ENCODE measurements at regions not wholly inside any gene's neighbourhood (a gene's known extent, or its start where the extent isn't known, plus 50 kb on each side); places are given as distances from the start of the nearest gene placed in this dataset.

DNA sequence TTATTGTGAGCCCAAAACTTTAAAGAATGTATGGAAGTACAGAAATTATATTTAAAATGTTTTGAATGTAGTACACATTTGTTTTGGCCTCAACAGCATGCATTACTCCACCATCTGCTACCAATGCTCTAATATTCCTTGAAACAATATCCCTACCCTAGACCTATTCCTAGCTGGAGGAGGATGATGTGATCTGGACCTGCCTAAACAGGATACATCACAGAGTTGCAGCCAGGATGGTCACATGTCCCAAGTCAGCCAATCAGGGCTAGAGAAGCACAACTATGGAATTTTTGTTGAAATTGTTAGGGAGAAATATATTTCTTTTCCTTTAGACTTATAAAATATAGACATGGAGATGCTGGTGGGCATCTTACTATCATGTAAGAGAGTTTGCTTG, 623.3 kb upstream of the NR5A2 start:
- Histone ChIP-seq H3K4me1 (ENCODE audit: control insufficient read depth, insufficient read depth, low read length) (no peaks in the 10 kb centered on the region), H3K36me3 (ENCODE audit: control insufficient read depth in 2 of 2, insufficient read depth in 1 of 2, low read length in 2 of 2) (no peaks in the 10 kb centered on the region), H3K27ac (ENCODE audit: extremely low read depth, low read depth, low read length) (no peak overlapping the region), H3K4me3 (ENCODE audit: low read depth, low read length) (no peak overlapping the region), H3K9me3 (ENCODE audit: control insufficient read depth, insufficient read depth, low read depth, low read length) (no peaks in the 10 kb centered on the region)
- TF ChIP-seq ZNF530 (tag by site-specific recombination; IDR thresholded peaks at IDR 0.05; ENCODE audit: low read depth) (no peak), ZNF768 (tag by site-specific recombination; IDR thresholded peaks at IDR 0.05) (no peak), ZNF792 (tag by site-specific recombination; IDR thresholded peaks at IDR 0.05) (no peak), GLIS1 (tag by site-specific recombination; IDR thresholded peaks at IDR 0.05) (no peak), ZNF350 (tag by site-specific recombination; IDR thresholded peaks at IDR 0.05) (no peak), YY1 (tag by site-specific recombination; IDR thresholded peaks at IDR 0.05) (no peak), TCF7L2 (IDR thresholded peaks at IDR 0.05; ENCODE audit: borderline replicate concordance, low read depth, low read length) (no peak), ZNF19 (tag by site-specific recombination; IDR thresholded peaks at IDR 0.05; ENCODE audit: low read depth) (no peak), ZNF549 (tag by site-specific recombination; IDR thresholded peaks at IDR 0.05) (no peak), ZNF701 (tag by site-specific recombination; IDR thresholded peaks at IDR 0.05) (no peak), ZNF776 (tag by site-specific recombination; IDR thresholded peaks at IDR 0.05; ENCODE audit: borderline replicate concordance) (no peak), ZNF654 (tag by site-specific recombination; IDR thresholded peaks at IDR 0.05; ENCODE audit: low read depth) (no peak), ZNF843 (tag by site-specific recombination; IDR thresholded peaks at IDR 0.05) (no peak)
- TF ChIP-seq, protein P1, sequence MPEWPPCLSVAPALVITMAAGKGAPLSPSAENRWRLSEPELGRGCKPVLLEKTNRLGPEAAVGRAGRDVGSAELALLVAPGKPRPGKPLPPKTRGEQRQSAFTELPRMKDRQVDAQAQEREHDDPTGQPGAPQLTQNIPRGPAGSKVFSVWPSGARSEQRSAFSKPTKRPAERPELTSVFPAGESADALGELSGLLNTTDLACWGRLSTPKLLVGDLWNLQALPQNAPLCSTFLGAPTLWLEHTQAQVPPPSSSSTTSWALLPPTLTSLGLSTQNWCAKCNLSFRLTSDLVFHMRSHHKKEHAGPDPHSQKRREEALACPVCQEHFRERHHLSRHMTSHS (tag by site-specific recombination; IDR thresholded peaks at IDR 0.05), result no peak
- TF ChIP-seq, protein P2, sequence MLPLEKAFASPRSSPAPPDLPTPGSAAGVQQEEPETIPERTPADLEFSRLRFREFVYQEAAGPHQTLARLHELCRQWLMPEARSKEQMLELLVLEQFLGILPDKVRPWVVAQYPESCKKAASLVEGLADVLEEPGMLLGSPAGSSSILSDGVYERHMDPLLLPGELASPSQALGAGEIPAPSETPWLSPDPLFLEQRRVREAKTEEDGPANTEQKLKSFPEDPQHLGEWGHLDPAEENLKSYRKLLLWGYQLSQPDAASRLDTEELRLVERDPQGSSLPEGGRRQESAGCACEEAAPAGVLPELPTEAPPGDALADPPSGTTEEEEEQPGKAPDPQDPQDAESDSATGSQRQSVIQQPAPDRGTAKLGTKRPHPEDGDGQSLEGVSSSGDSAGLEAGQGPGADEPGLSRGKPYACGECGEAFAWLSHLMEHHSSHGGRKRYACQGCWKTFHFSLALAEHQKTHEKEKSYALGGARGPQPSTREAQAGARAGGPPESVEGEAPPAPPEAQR (tag by site-specific recombination; IDR thresholded peaks at IDR 0.05), result no peak
- POLR2A ChIA-PET, result no interaction called here
- CTCF ChIA-PET, result no interaction called here

DNA sequence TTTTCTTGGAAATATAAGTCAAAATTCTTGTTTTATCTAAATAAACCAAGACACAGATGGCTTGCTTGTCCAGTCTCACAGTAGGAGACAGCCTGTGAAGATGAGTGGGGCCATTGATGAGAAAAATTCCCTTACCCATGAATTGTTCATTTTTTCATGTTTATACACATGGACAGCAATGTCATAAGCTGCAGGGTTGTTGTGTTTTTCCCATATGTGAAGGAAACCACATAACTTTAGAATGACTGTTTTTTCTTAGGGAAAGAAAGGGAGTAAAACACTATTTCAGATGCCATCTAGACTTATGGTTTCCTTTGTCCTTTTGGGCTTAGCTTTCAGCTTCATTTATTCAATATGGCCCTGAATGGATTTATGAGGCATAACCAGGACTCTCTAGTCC, 622.5 kb upstream of the NR5A2 start:
- POLR2A ChIA-PET, result no interaction called here
- Histone ChIP-seq H3K27ac (ENCODE audit: extremely low read depth, low read depth, low read length) (no peak overlapping the region), H3K4me3 (ENCODE audit: low read depth, low read length) (no peak overlapping the region), H3K36me3 (ENCODE audit: control insufficient read depth in 2 of 2, insufficient read depth in 1 of 2, low read length in 2 of 2) (no peaks in the 10 kb centered on the region), H3K4me1 (ENCODE audit: control insufficient read depth, insufficient read depth, low read length) (no peaks in the 10 kb centered on the region), H3K9me3 (ENCODE audit: control insufficient read depth, insufficient read depth, low read depth, low read length) (no peaks in the 10 kb centered on the region)
- TF ChIP-seq, protein P3, sequence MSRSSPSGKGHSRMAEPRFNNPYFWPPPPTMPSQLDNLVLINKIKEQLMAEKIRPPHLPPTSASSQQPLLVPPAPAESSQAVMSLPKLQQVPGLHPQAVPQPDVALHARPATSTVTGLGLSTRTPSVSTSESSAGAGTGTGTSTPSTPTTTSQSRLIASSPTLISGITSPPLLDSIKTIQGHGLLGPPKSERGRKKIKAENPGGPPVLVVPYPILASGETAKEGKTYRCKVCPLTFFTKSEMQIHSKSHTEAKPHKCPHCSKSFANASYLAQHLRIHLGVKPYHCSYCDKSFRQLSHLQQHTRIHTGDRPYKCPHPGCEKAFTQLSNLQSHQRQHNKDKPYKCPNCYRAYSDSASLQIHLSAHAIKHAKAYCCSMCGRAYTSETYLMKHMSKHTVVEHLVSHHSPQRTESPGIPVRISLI (tag by site-specific recombination; IDR thresholded peaks at IDR 0.05), result no peak
- TF ChIP-seq ZNF394 (tag by site-specific recombination; IDR thresholded peaks at IDR 0.05; ENCODE audit: borderline replicate concordance) (no peak), ZNF132 (tag by site-specific recombination; IDR thresholded peaks at IDR 0.05; ENCODE audit: borderline replicate concordance) (no peak), ZNF155 (tag by site-specific recombination; IDR thresholded peaks at IDR 0.05) (no peak)
- CTCF ChIA-PET, result interaction anchor here (1.2 kb wide), 1 partner anchor 41 kb away, joined by 3 read pairs; no protein-coding TSS in a partner anchor

DNA sequence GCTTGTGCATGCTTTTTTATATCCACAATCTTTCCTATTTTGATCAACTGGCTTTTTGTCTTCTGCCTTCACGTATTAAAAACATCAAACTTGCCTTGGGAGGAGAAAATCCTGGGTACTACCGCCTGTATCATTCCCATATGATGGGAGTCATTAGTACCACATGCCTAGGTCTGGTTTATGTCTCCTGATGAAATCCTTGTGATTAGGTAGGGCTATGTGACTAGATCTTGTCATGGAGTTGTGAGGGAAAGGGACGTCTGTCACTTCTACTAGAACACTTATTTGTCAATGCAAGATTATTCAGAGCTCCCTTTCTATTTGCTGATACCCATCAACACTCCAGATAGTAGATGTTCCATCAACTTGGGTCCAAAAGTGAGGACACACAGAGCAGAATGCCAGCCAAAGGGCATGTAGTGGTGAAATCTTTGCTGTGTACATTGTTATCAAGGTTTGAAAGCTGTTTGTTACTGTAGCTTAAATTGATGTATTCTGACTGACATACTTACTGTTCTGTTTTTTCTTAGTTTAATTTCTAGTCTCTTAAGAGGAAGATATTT, 621.8 kb upstream of the NR5A2 start:
- ChIA-PET CTCF (interaction anchor here (0.6 to 1.2 kb wide), 2 partner anchors 40 to 1956 kb away, joined by 3 read pairs; no protein-coding TSS in a partner anchor), POLR2A (no interaction called here)
- H3K27ac ChIP-seq (ENCODE audit: extremely low read depth, low read depth, low read length), result no peak overlapping the region
- no peaks in the 10 kb centered on the region for H3K36me3 ChIP-seq (ENCODE audit: control insufficient read depth in 2 of 2, insufficient read depth in 1 of 2, low read length in 2 of 2)
- H3K9me3 ChIP-seq (ENCODE audit: control insufficient read depth, insufficient read depth, low read depth, low read length), result no peaks in the 10 kb centered on the region
- no peaks in the 10 kb centered on the region for H3K4me1 ChIP-seq (ENCODE audit: control insufficient read depth, insufficient read depth, low read length)
- H3K4me3 ChIP-seq (ENCODE audit: low read depth, low read length), result no peak overlapping the region
- TF ChIP-seq ZNF571 (tag by site-specific recombination; IDR thresholded peaks at IDR 0.05), result no peak
- TF ChIP-seq ZFP37 (tag by site-specific recombination; IDR thresholded peaks at IDR 0.05), result no peak
- no peak for TF ChIP-seq WT1 (tag by site-specific recombination; IDR thresholded peaks at IDR 0.05)
- no peak for TF ChIP-seq ZSCAN23 (tag by site-specific recombination; IDR thresholded peaks at IDR 0.05)
- TF ChIP-seq SETDB1 (IDR thresholded peaks at IDR 0.05; ENCODE audit: insufficient read length, low read length), result no peak
- no peak for TF ChIP-seq ZNF626 (tag by site-specific recombination; IDR thresholded peaks at IDR 0.05)
- TF ChIP-seq ZNF19 (tag by site-specific recombination; IDR thresholded peaks at IDR 0.05; ENCODE audit: low read depth), result no peak
- no peak for TF ChIP-seq ZNF404 (tag by site-specific recombination; IDR thresholded peaks at IDR 0.05)
- TF ChIP-seq ZNF292 (tag by site-specific recombination; IDR thresholded peaks at IDR 0.05; ENCODE audit: borderline replicate concordance, low read depth), result no peak
- TF ChIP-seq ZBTB1 (tag by site-specific recombination; IDR thresholded peaks at IDR 0.05), result no peak
- TF ChIP-seq, protein P4, sequence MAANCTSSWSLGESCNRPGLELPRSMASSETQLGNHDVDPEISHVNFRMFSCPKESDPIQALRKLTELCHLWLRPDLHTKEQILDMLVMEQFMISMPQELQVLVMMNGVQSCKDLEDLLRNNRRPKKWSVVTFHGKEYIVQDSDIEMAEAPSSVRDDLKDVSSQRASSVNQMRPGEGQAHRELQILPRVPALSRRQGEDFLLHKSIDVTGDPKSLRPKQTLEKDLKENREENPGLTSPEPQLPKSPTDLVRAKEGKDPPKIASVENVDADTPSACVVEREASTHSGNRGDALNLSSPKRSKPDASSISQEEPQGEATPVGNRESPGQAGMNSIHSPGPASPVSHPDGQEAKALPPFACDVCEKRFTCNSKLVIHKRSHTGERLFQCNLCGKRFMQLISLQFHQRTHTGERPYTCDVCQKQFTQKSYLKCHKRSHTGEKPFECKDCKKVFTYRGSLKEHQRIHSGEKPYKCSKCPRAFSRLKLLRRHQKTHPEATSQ (tag by site-specific recombination; IDR thresholded peaks at IDR 0.05), result no peak
- TF ChIP-seq ZNF121 (tag by site-specific recombination; IDR thresholded peaks at IDR 0.05), result no peak

Measured in HEK293 (cell line).